Stimulated activated CD4-positive, alpha-beta T cell treated with anti-CD3 and anti-CD28 coated beads, Interleukin-15, amount 100 ng/mL, for 24 hours (primary cell): ENCODE measurements at regions not wholly inside any gene's neighbourhood (a gene's known extent, or its start where the extent isn't known, plus 50 kb on each side); places are given as distances from the start of the nearest gene placed in this dataset.
"Not testable (repeated sequence)": the region's sequence is repeated elsewhere in the genome, so short reads cannot be mapped to it uniquely, and the experiment has no call there.

Experiments used
- DNase-seq: peaks from one replicate; pipeline ENCODE4 v3.0.0-alpha.2; 2020

DNA sequence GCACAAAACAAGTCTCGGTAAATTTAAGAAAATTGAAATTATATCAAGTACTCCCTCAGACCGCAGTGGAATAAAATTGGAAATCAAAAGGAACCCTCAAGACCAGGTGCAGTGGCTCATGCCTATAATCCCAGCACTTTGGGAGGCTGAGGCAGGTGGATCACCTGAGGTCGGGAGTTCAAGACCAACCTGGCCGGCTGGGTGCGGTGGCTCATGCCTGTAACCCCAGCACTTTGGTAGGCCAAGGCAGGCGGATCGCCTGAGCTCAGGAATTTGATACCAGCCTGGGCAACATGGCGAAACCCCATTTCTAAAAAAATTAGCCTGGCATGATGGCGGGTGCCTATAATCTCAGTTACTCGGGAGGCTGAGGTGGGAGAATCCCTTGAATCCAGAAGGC lies 135.7 kb upstream of the RAG2 start:
- DNase-seq, result not testable (repeated sequence)

GRCh38 chr11:36730761-36731160 lies 132.7 kb upstream of the RAG2 start:
- DNase-seq, result no peak

DNA sequence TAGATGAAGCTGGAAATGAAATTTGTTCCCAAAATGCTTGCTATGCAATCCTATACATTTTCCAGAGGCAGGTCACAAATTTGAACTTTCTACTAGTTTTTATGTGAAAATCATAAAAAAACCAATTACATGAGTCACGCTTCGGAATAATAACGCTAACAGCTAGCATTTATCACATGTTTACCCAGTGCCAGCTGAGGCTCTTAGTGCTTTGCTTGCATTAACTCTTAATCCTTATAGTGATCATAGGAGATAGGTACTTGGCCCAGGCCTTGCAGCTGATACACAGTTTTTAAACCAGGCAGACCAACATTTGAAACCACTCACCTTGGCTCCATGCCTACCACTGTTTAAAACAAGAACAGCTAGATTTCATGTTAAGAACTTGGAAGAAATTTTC lies 131.8 kb upstream of the RAG2 start:
- DNase-seq, result no peak

DNA sequence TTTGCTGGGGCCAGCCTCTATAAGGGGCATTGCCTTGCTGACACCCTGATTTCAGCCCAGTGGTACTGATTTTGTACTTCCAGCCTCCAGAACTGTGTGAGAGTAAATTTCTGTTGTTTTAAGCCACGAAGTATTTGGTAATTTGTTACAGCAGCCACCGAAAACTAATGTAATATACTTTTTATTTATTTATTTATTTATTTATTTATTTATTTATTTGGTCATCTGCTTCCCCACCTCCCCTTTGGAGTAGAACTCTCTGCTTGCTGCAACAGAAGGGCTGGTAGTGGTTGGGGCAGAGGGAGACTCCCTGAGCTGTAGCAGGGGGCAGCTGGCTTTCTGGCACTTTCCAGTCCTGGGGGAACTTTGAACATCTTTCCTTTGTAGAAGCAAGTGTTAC lies 128.4 kb upstream of the RAG2 start:
- no peak for DNase-seq

GRCh38 chr11:36724742-36725385 lies 126.8 kb upstream of the RAG2 start:
- DNase-seq, result no peak

DNA sequence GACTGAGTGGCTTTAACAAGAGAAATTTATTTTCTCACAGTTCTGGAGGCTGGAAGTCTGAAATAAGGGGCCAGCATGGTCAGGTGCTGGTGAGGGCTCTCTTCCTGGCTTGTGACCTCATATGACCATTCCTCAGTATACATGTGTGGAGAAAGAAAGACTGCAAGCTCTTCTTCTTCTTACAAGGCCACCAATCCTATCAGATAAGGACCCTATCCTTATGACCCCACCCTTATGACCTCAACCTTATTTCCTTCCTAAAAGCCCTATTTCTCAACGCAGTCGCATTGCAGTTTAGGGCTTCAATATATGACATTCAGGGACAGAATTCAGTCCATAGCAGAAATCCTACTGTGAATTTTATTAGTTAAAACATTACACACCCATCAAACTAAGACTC lies 124.4 kb upstream of the RAG2 start:
- no peak for DNase-seq

GRCh38 chr11:36719358-36720107 lies 121.5 kb upstream of the RAG2 start:
- DNase-seq, result no peak

DNA sequence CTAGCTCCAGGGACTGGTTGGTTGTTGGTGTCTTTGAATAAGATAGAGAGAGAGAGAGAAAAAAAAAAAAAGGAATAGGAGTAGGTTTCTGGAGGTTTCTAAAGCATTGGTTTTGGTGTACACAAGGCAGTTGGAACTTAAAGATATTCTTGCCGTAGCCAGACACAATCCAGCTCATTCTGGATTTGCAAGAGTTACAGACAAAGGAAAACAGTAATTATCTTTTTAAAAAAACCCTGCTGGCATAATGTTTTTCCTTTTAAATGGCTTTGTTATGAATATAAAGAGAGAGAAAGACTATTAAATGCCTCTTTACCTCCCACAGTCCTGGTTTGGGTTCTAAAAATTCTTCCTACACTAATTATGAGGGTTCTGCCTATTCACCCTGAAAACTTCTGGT lies 120.4 kb upstream of the RAG2 start:
- DNase-seq, result no peak

DNA sequence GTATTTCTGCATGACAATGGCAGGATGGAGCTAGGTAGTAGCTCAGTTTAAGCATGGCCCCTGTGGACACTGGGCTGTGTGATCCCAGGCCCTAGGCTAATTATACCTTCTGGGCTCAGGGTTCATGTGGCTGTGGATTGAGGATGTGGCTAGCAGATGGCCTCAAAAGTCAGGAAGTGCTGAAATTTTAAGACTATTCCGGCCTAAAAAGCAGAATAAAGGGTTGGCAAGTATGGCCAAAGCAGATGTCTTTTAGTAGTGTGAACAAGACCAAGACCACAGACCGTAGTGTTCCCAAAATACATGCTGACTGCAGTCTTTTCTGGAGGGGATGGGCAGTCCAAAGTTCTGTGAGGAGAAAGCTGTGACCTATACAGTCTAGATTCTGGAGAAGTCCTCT lies 115.7 kb upstream of the RAG2 start:
- DNase-seq, result no peak

- no peak for DNase-seq
These were observed 113.2 kb upstream of the RAG2 start for GRCh38 chr11:36711104-36711825.
